Vagina (tissue), 2 donors: ENCODE measurements at regions not wholly inside any gene's neighbourhood (a gene's known extent, or its start where the extent isn't known, plus 50 kb on each side); places are given as distances from the start of the nearest gene placed in this dataset.

Experiments used
- CTCF ChIP-seq, 3 experiments: fragments of 450-650 bp in 2 of 3; fragments of 200-600 bp in 1 of 3; sonication (generic) in 1 of 3; IDR thresholded peaks; one replicate each; pipeline ENCODE4 v1.5.1; 2017 to 2019; ENCODE audit warnings: antibody characterized with exemption in 3 of 3, mild to moderate bottlenecking in 2 of 3, moderate library complexity in 2 of 3
- POLR2A ChIP-seq, 2 donors: fragments of 450-650 bp; IDR thresholded peaks; one replicate each; pipeline ENCODE4 v1.6.1; 2017; ENCODE audit warnings: antibody characterized with exemption in 2 of 2, mild to moderate bottlenecking in 2 of 2, moderate library complexity in 2 of 2
- POLR2AphosphoS5 ChIP-seq, 2 donors: sonication (generic); formaldehyde crosslinking; IDR thresholded peaks; one replicate each; pipeline ENCODE4 v1.9.0; 2017; ENCODE audit warnings: antibody characterized with exemption in 2 of 2, mild to moderate bottlenecking in 2 of 2, low read depth in 1 of 2; ENCODE audit not compliant: insufficient read depth in 1 of 2

DNA sequence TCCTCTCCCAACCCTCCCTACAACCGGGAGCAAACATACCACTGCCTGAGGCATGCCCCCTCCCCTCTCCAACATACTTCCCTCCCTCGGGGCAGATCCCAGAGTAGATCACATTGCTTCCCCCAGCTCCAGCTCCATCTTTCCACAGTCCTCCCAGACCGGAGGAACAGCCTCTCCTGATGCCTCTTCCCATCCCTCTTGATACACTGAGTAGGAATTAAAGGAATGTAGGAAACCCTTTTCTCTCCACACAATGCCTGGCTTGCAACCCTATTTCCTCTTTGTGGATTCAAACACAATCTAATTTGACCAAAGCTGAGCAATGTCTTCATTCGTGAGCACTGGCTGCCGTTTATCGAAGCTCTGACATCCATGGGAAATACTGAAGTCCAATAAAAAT lies 339.8 kb downstream of the BCOR start:
- TF ChIP-seq CTCF (IDR thresholded peaks at IDR 0.05) (no peak), POLR2A (IDR thresholded peaks at IDR 0.05) (no peak), POLR2AphosphoS5 (IDR thresholded peaks at IDR 0.05; ENCODE audit: insufficient read depth in 1 of 2, low read depth in 1 of 2) (no peak)
